H1 (cell line): ENCODE measurements at regions not wholly inside any gene's neighbourhood (a gene's known extent, or its start where the extent isn't known, plus 50 kb on each side); places are given as distances from the start of the nearest gene placed in this dataset.

Source experiments
- CTCF ChIA-PET: fragments of 300-600 bp; sonication (Branson Sonifier 250); formaldehyde crosslinking; loops from one replicate; lab custom pipeline; 2021; ENCODE audit not compliant: partially characterized antibody; lab: Charles Lee
- POLR2A ChIA-PET: fragments of 300-600 bp; sonication (Branson Sonifier 250); formaldehyde crosslinking; loops from one replicate; lab custom pipeline; 2021; ENCODE audit warnings: inconsistent platforms; ENCODE audit not compliant: partially characterized antibody; lab: Charles Lee
- DNase-seq, 2 experiments: peaks; one replicate each; pipeline versions ENCODE4 v3.0.0 to v3.0.0-alpha.2; 2010 to 2022; ENCODE audit warnings: low spot score in 2 of 2, low read depth in 1 of 2, mixed read lengths in 1 of 2
- FAIRE-seq: peaks from 2 replicates; lab custom pipeline; 2011; peaks lifted over from hg19 to GRCh38; lab: Jason Lieb, UNC
- H2AFZ ChIP-seq: 2 replicates; pipeline ENCODE4 v1.8.1; 2012; ENCODE audit warnings: low read length, inconsistent platforms
- H2AK5ac ChIP-seq: 2 replicates; pipeline ENCODE4 v1.6.1; 2013; ENCODE audit warnings: low read depth, low read length
- H2BK120ac ChIP-seq: replicated peaks from 2 replicates; pipeline ENCODE3; 2013; ENCODE audit warnings: low read depth, low read length, inconsistent platforms
- H2BK12ac ChIP-seq: 2 replicates; pipeline ENCODE4 v1.6.1; 2013; ENCODE audit warnings: low read depth, low read length
- H2BK15ac ChIP-seq: 2 replicates; pipeline ENCODE4 v1.6.1; 2013; ENCODE audit warnings: low read length
- H2BK20ac ChIP-seq: 2 replicates; pipeline ENCODE4 v1.6.1; 2013; ENCODE audit warnings: low read length
- H2BK5ac ChIP-seq: 2 replicates; pipeline ENCODE4 v1.6.1; 2013; ENCODE audit warnings: low read depth, low read length
- H3K14ac ChIP-seq: 2 replicates; pipeline ENCODE4 v1.6.1; 2013; ENCODE audit warnings: inconsistent platforms; ENCODE audit not compliant: insufficient read length
- H3K18ac ChIP-seq: 2 replicates; pipeline ENCODE4 v1.6.1; 2013; ENCODE audit warnings: low read length; ENCODE audit errors: extremely low read depth
- H3K23ac ChIP-seq: 2 replicates; pipeline ENCODE4 v1.6.1; 2013; ENCODE audit warnings: inconsistent platforms; ENCODE audit not compliant: insufficient read length
- H3K23me2 ChIP-seq: 2 replicates; pipeline ENCODE4 v1.6.1; 2013; ENCODE audit warnings: low read depth, low read length
- H3K27ac ChIP-seq: 2 replicates; pipeline ENCODE4 v1.6.1; 2011; ENCODE audit warnings: low read depth, low read length, inconsistent platforms
- H3K27me3 ChIP-seq, 4 experiments: replicated peaks in 1 of 4; 1 replicate in 1 of 4; 2 replicates in 3 of 4; pipeline versions ENCODE4 v1.6.1 to v1.8.1; 2011 to 2013; ENCODE audit warnings: low read length in 3 of 4, mild to moderate bottlenecking in 3 of 4, inconsistent platforms in 2 of 4, mixed read lengths in 2 of 4, moderate library complexity in 1 of 4; ENCODE audit not compliant: control insufficient read depth in 3 of 4, insufficient read depth in 3 of 4; ENCODE audit errors: extremely low read depth in 1 of 4
- H3K36me3 ChIP-seq, 4 experiments: 2 replicates each; pipeline versions ENCODE4 v1.6.1 to v1.8.1; 2011 to 2013; ENCODE audit warnings: mild to moderate bottlenecking in 4 of 4, low read length in 3 of 4, moderate library complexity in 2 of 4, control low read depth in 1 of 4, inconsistent platforms in 1 of 4; ENCODE audit not compliant: insufficient read depth in 4 of 4, control insufficient read depth in 2 of 4
- H3K4ac ChIP-seq: replicated peaks from 2 replicates; pipeline ENCODE3; 2013; ENCODE audit warnings: low read length, low read depth, mixed read lengths, inconsistent platforms; ENCODE audit not compliant: insufficient read length
- H3K4me1 ChIP-seq, 4 experiments: replicated peaks in 1 of 4; 1 replicate in 1 of 4; 2 replicates in 3 of 4; pipeline versions ENCODE4 v1.6.1 to v1.8.1; 2011 to 2013; ENCODE audit warnings: low read length in 3 of 4, inconsistent platforms in 2 of 4, mixed read lengths in 1 of 4; ENCODE audit not compliant: insufficient read depth in 4 of 4, control insufficient read depth in 3 of 4
- H3K4me2 ChIP-seq, 2 experiments: 2 replicates each; pipeline versions ENCODE4 v1.6.1 to v1.8.1; 2011 to 2013; ENCODE audit warnings: low read depth in 2 of 2, low read length in 2 of 2, control low read depth in 1 of 2, inconsistent platforms in 1 of 2, mild to moderate bottlenecking in 1 of 2; ENCODE audit not compliant: insufficient read depth in 1 of 2
- H3K4me3 ChIP-seq, 4 experiments: fragments of 200-600, 300-600 bp in 1 of 4; sonication (generic), shearing (Covaris generic), sonication (Bioruptor Twin) in 1 of 4; 2 replicates each; pipeline versions ENCODE4 v1.5.1 to v1.8.1; 2011 to 2016; ENCODE audit warnings: low read length in 4 of 4, low read depth in 3 of 4, control low read depth in 2 of 4, inconsistent platforms in 2 of 4, mild to moderate bottlenecking in 2 of 4, mixed read lengths in 1 of 4, moderate library complexity in 1 of 4; ENCODE audit not compliant: insufficient read depth in 2 of 4; ENCODE audit errors: extremely low read depth in 1 of 4
- H3K56ac ChIP-seq: replicated peaks from 2 replicates; pipeline ENCODE3; 2013; ENCODE audit warnings: low read depth, mild to moderate bottlenecking, mixed read lengths, low read length, inconsistent platforms; ENCODE audit not compliant: insufficient read length
- H3K79me1 ChIP-seq: 2 replicates; pipeline ENCODE4 v1.6.1; 2013; ENCODE audit warnings: low read depth, low read length, control low read depth
- H3K79me2 ChIP-seq, 2 experiments: 2 replicates each; pipeline versions ENCODE4 v1.6.1 to v1.8.1; 2012 to 2013; ENCODE audit warnings: low read length in 2 of 2, mild to moderate bottlenecking in 2 of 2, inconsistent platforms in 1 of 2; ENCODE audit not compliant: insufficient read depth in 2 of 2, control insufficient read depth in 1 of 2
- H3K9ac ChIP-seq, 4 experiments: replicated peaks in 1 of 4; 1 replicate in 1 of 4; 2 replicates in 3 of 4; pipeline versions ENCODE4 v1.6.1 to v1.8.1; 2011 to 2013; ENCODE audit warnings: low read depth in 3 of 4, low read length in 3 of 4, control low read depth in 2 of 4, mild to moderate bottlenecking in 2 of 4, moderate library complexity in 2 of 4, inconsistent platforms in 1 of 4; ENCODE audit errors: extremely low read depth in 1 of 4
- H3K9me3 ChIP-seq, 2 experiments: 2 replicates each; pipeline versions ENCODE4 v1.6.1 to v1.8.1; 2012 to 2013; ENCODE audit warnings: mild to moderate bottlenecking in 2 of 2, moderate library complexity in 2 of 2, control low read depth in 1 of 2, inconsistent platforms in 1 of 2, low read depth in 1 of 2, low read length in 1 of 2, mixed read lengths in 1 of 2; ENCODE audit not compliant: insufficient read depth in 2 of 2
- H4K20me1 ChIP-seq, 2 experiments: replicated peaks in 1 of 2; 2 replicates each; pipeline versions ENCODE3 to v1.8.1; 2011 to 2013; ENCODE audit warnings: inconsistent platforms in 2 of 2, low read length in 2 of 2, mild to moderate bottlenecking in 1 of 2; ENCODE audit not compliant: insufficient read depth in 2 of 2, control insufficient read depth in 1 of 2
- H4K5ac ChIP-seq: 2 replicates; pipeline ENCODE4 v1.6.1; 2013; ENCODE audit warnings: low read length, low read depth, mixed read lengths, inconsistent platforms; ENCODE audit not compliant: insufficient read length
- H4K8ac ChIP-seq: 2 replicates; pipeline ENCODE4 v1.8.0; 2013; ENCODE audit warnings: mild to moderate bottlenecking, moderate library complexity, low read length, inconsistent platforms; ENCODE audit not compliant: insufficient read depth; ENCODE audit errors: extremely low read depth
- H4K91ac ChIP-seq: replicated peaks from 2 replicates; pipeline ENCODE3; 2013; ENCODE audit warnings: low read length, mixed read lengths, inconsistent platforms; ENCODE audit not compliant: insufficient read length
- POU5F1 ChIP-seq: IDR thresholded peaks from 2 replicates; pipeline ENCODE4 v1.6.1; 2011; ENCODE audit warnings: low read depth, mild to moderate bottlenecking, low read length, moderate library complexity
- RAD21 ChIP-seq, 2 experiments: IDR thresholded peaks in 1 of 2; conservative IDR thresholded peaks in 1 of 2; 2 replicates each; pipeline ENCODE4 v1.6.1; 2011; ENCODE audit warnings: low read depth in 2 of 2, low read length in 2 of 2, improper control_type of control experiment in 1 of 2, inconsistent platforms in 1 of 2, mild to moderate bottlenecking in 1 of 2, moderate library complexity in 1 of 2
- WGBS, 2 experiments: shearing (Covaris generic) in 1 of 2; methylation state at CpG; one replicate each; pipeline versions ENCODE4 v1.1.6 to v1.1.7; 2013 to 2015; ENCODE audit warnings: low lambda C conversion rate in 2 of 2, mixed read lengths in 2 of 2, inconsistent platforms in 1 of 2, low coverage in 1 of 2, missing lambda C conversion rate in 1 of 2; ENCODE audit not compliant: insufficient replicate concordance in 2 of 2, insufficient coverage in 1 of 2, insufficient read length in 1 of 2; ENCODE audit errors: extremely low coverage in 1 of 2, missing lambda C conversion rate in 1 of 2; 5-methylcytosine and 5-hydroxymethylcytosine counted together

- H3K18ac ChIP-seq = no peak overlapping the region
- POLR2A ChIA-PET = no interaction called here
- H2BK20ac ChIP-seq = no peak overlapping the region
- WGBS, 2 experiments = 88% methylated on average over 1 of the region's 1 CpG; no CpG with 5 or more reads in 1 of the 2 experiments
- H3K27me3 ChIP-seq = no peaks in the 10 kb centered on the region
- no peak overlapping the region for H2BK120ac ChIP-seq
- DNase-seq (no peak), FAIRE-seq (no peak)
- no peaks in the 10 kb centered on the region for H3K4me1 ChIP-seq
- H3K79me1 ChIP-seq = no peaks in the 10 kb centered on the region
- H3K79me2 ChIP-seq = no peaks in the 10 kb centered on the region
- no peak overlapping the region for H3K4ac ChIP-seq
- no peak overlapping the region for H3K4me2 ChIP-seq
- H3K36me3 ChIP-seq = no peaks in the 10 kb centered on the region
- no peak overlapping the region for H2BK12ac ChIP-seq
- H3K4me3 ChIP-seq = no peak overlapping the region
- H2BK15ac ChIP-seq = no peak overlapping the region
- no peak overlapping the region for H3K23ac ChIP-seq
- H3K9ac ChIP-seq = no peak overlapping the region
- CTCF ChIA-PET = no interaction called here
- H4K91ac ChIP-seq = no peak overlapping the region
- no peak overlapping the region for H4K8ac ChIP-seq
- no peak overlapping the region for H2BK5ac ChIP-seq
- H3K23me2 ChIP-seq = no peaks in the 10 kb centered on the region
- H3K27ac ChIP-seq = no peak overlapping the region
- H2AFZ ChIP-seq = no peak overlapping the region
- no peaks in the 10 kb centered on the region for H4K20me1 ChIP-seq
- no peak overlapping the region for H4K5ac ChIP-seq
- no peaks in the 10 kb centered on the region for H3K9me3 ChIP-seq
- H2AK5ac ChIP-seq = no peak overlapping the region
- H3K56ac ChIP-seq = no peak overlapping the region
- H3K14ac ChIP-seq = no peak overlapping the region
- TF ChIP-seq RAD21 (IDR thresholded peaks at IDR 0.05 in 1 of 2, conservative IDR thresholded peaks at IDR 0.05 in 1 of 2; ENCODE audit: low read depth in 2 of 2, low read length in 2 of 2) (0 out of 4 replicates have a peak, but pooled peaks of 1 of the 2 experiments have one; percentile 5), POU5F1 (no peak)
- TF ChIP-seq, all 59 proteins: peak for 1
Measured at GRCh38 chr11:127259102-127259501, 258.5 kb upstream of the KIRREL3 start.
